ENCODE measurements at regions not wholly inside any gene's neighbourhood (a gene's known extent, or its start where the extent isn't known, plus 50 kb on each side); places are given as distances from the start of the nearest gene placed in this dataset.
"Not testable (repeated sequence)": the region's sequence is repeated elsewhere in the genome, so short reads cannot be mapped to it uniquely, and the experiment has no call there.

- DNase-seq: no peak
These were observed 1257.2 kb upstream of the CHAC2 start for GRCh38 chr2:52510432-52510831.

DNA sequence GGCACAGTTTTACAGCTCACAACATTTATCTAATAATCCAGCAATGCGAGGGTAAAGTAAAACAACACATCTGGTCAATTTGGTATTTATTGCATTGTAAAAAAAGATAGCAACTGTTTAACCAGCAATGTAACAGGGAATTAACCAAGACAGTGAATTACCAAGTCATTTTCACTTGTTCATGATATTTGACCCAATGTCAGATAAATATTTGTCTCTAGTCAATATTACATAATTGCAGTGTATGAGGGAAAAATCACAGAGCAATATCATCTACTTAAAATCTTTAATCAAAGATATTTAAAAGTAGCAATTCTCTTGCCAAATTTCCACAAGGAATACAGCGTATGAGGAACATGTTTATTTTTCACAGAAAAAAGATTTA, 1265.1 kb upstream of the CHAC2 start:
- no peak for DNase-seq

GRCh38 chr2:52501715-52502475, 1265.7 kb upstream of the CHAC2 start:
- DNase-seq: no peak

DNA sequence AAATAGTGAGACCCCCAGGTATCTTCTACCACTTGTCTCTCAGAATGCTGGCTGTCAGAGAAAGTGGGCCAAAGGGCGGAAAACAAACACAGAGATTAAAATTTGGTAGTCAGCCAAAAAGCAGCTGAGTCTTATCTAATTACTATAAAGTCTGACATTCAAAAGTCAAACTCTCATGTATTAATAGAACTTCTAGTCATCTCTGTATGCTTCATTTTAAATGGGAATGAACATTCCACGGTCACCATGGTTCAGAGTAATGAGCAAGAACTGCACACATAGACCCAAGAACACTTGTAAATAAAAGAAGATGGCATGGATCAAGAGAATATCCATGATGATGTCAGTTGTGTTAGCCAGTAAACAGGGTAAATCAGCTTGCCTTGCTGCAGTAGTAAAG, 1267.0 kb upstream of the CHAC2 start:
- no peak for DNase-seq

- DNase-seq: no peak
These were observed 1269.4 kb upstream of the CHAC2 start for GRCh38 chr2:52498077-52498750.

DNA sequence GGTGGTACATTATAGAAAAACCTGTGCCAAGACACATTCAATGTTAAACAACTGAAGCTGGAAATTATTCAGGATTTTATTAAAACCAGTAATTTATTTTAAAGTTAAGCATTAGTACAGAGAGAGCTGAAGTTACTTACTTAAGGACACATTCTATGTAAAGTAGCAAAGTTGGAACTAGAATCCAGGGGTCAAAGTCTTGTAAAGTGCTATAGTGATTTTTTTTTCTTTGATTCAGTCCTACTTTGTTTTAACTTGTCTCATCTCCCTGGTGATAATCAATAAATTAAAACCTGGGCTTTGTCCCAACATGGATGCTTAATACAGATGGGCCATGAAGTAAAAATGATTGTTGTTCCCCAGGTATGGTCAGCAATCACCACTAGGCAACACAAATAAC, 1271.8 kb upstream of the CHAC2 start:
- no peak for DNase-seq

- no peak for DNase-seq
These were observed 1290.4 kb upstream of the CHAC2 start for GRCh38 chr2:52477166-52477565.

DNA sequence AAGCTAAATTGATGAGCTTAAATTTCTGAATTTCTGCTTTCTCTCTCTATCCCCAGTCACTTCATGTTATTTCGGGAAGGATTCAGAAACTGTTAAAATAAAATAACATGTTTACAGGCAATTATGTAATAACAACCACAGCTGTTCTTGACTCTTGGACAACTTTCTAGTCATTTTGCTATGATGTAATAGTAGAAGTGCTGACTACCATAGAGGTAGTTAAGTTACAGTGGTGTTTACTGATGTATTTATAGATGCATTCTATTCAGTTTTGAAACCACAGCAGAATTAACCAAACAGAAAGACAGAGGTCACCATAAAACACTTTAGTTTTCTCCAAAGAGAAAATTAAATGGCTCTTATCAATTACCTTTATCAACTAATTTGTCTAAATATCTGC, 1292.0 kb upstream of the CHAC2 start:
- DNase-seq: no peak

DNA sequence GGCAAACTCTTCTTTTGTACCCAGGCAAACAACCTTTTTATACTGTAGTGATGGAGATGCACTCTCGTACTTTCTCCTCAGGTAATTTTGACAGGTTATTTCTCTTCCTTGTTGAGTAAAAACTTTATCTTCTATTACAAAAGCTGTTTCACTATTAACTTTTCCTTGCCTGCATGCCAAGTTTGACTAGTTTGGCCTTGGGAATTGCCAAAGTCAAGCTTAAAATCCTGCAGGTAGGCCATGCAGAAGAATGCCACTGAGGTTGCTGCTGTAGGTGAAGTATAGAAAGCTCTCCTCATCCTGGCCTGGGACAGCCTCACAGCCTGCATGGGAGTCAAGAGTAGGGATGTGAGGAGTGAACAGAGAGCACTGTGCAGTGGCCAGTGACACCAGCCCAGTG, 1293.5 kb upstream of the CHAC2 start:
- no peak for DNase-seq

DNA sequence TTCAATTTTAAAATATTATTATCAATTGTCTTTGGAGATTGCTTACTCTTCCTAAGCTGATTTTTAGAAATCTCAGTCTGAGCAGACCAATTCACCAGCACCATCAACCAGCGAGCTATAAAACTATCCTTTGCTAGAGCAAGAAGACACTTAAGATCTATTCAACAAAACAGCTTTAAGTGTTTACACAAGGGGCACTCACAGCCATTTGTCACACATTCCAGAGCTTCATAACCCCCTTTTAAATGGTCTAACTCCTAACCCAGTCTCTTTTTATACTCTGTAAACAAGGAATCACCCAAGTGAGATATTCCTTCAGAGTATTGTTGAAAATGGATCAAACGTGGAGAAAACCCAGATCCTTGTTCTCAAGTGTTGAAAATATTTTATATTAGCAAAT, 1294.1 kb upstream of the CHAC2 start:
- no peak for DNase-seq

DNA sequence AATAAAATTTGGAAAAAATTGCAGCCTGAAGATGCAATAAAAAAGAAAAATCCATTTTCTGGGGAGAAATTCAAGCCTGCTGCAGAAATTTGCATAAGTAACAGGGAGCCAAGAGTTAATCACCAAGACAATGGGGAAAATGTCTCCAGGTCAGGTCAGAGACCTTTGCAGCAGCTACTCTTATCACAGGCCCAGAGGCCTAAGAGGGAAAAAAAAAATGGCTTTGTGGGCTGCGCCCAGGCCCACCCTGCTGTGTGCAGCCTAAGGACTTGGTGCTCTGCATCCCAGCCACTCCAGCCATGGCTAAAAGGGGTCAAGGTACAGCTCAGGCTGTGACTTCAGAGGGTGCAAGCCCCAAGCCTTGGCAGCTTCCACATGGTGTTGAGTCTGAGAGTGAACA, 1297.1 kb upstream of the CHAC2 start:
- not testable (repeated sequence) for DNase-seq

GRCh38 chr2:52467189-52467588, 1300.4 kb upstream of the CHAC2 start:
- DNase-seq: no peak

DNA sequence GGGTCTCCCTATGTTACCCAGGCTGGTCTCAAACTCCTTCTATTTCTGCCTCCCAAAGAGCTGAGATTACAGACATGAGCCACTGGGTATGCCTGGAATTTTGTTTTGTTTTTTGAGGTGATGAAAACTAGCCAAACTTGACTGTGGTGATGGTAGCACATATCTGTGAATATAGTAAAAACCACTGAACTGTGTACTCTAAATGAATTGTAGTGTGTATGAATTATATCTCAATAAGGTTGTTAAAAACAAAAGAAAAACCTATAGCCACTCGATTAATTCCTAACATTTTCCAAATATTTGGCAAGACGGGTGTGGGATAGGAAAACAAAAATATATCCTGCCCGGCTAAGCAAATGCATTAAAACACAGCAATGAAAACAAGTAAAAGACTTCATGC, 1302.3 kb upstream of the CHAC2 start:
- DNase-seq: no peak

GRCh38 chr2:52463457-52463856, 1304.1 kb upstream of the CHAC2 start:
- DNase-seq: no peak

DNA sequence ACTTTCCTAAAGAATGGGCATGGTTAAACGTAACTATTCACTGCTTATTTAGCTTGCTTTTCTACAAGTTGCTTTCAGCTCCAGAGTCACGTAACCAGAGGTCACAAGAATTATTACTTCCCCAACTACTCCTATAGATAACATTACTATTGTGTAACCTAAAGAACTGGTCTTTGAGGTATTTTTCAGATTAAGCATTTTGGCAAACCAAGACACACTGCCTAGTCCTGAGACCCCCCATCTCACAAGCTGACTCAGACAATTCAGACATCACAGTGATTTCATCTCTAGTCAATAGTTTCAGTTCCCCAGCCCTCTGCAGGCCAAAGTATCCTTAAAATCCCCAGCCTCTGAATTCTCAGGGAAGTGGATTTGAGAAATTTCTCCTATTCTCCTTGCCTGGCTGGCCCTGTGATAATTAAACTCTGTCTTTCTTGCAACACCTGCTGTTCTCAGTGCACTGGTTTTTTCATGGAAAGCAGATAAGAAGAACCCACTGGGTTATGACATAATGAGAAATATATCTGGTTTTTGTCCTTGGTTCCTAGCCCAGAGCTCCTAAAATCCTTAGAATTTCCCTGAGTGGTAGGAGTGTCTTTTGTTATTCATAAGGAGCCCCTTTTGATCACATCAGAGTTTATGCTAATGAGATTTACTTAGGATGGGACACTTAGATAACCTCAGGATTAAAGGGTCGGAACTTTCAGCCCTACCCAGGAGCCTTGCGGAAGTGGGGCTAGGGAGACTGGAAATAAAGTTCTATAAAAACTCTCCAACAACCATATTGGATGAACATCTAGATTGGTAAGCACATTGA, 1310.8 kb upstream of the CHAC2 start:
- DNase-seq: no peak

- DNase-seq: no peak
These were observed 1312.6 kb upstream of the CHAC2 start for GRCh38 chr2:52454962-52455361.

- DNase-seq: no peak
These were observed 1315.4 kb upstream of the CHAC2 start for GRCh38 chr2:52452201-52452600.

GRCh38 chr2:52445686-52446085, 1321.9 kb upstream of the CHAC2 start:
- no peak for DNase-seq

DNA sequence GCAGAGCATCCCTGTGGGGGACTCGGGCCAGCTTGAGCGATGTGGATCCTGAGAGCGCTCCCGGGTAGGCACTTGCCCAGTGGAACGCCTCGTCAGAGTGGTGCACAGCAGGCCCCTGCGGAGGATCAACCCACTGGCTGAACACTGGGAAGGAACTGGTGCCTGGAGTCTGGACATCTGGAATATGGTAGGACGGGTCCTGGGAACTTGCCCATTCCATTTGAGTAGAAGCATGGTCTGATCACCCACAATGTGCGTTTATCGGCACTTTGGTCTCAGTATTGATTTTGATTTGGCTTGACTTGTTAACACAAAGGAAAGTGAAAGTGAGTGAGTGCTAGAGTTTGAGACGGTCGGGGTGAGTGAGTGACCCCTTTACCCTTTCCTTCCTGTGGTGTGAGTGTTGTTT, 1336.2 kb upstream of the CHAC2 start:
- DNase-seq: no peak

DNA sequence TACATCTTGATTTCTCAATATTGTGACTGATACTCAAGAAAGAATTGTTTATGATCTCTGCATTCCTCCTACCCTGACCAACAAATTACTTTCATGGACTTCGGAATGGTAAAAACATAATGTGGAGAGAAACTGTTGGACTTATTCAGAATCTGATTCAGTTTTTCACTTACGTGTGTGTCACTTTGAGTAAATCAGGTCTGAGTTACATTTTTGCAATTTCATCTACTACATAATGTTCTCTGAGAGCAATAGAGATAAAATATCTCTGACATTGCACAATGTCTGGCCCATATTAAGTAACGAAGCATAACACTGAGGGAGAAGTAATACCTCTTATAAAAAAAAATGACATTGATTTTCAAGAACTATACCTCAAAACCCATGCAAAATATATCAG, 1337.9 kb upstream of the CHAC2 start:
- no peak for DNase-seq

DNA sequence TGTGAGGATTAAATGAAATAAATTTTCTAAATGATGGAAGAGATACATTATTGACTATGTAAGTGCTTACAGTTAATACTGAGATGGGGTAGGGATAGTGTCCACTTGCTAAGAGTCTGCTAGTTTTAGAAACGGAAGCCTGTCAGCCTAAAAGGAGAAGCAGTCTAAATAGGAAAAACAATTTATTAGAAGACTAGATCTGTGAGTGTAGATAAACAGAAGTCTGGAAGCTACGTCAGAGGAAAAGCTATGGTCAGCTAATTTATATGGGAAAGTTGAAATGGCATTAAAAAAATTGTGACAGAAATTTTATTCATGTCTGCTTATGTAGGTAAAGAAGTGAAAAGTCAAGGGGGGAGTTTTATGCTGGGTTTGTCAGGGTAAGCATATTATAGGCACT, 1338.4 kb upstream of the CHAC2 start:
- no peak for DNase-seq

DNA sequence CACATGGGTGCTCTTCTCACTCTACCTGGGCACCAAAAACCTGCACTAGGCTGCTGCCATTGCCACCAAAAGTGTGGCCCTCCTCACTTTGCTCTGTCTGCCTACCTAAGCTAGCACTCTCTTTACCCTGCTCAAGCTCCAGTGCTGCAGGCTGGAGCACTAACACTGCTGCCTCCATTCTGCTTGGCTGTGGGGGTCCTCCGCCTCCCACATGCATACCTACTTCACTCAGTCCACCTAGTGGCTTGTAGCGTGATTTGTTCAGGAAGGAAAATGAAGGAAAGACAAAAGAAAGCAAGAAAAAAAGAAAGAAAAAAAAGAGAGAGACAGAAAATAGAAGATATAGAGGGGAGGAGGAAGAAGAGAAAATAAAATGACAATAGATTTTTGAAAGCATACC, 1339.4 kb upstream of the CHAC2 start:
- no peak for DNase-seq

- no peak for DNase-seq
These were observed 1343.9 kb upstream of the CHAC2 start for GRCh38 chr2:52423655-52424054.

GRCh38 chr2:52423111-52423510, 1344.5 kb upstream of the CHAC2 start:
- no peak for DNase-seq
